ENCODE measurements at regions not wholly inside any gene's neighbourhood (a gene's known extent, or its start where the extent isn't known, plus 50 kb on each side); places are given as distances from the start of the nearest gene placed in this dataset.

- H3K4me3 Mint-ChIP-seq (ENCODE audit: unreplicated experiment), result no peak overlapping the region
- no peak for DNase-seq
- POLR2A ChIA-PET, result no interaction called here
- H3K9me3 ChIP-seq, result no peaks in the 10 kb centered on the region
- no peaks in the 10 kb centered on the region for H3K36me3 Mint-ChIP-seq (ENCODE audit: insufficient read depth, unreplicated experiment)
- no peaks in the 10 kb centered on the region for H3K27me3 Mint-ChIP-seq (ENCODE audit: insufficient read depth, unreplicated experiment)
- H3K4me1 Mint-ChIP-seq (ENCODE audit: low read depth, unreplicated experiment), result no peaks in the 10 kb centered on the region
- H3K9me3 Mint-ChIP-seq (ENCODE audit: unreplicated experiment), result no peaks in the 10 kb centered on the region
- no peak overlapping the region for H3K27ac Mint-ChIP-seq (ENCODE audit: unreplicated experiment)
- CTCF ChIA-PET, result interaction anchor here (0.7 kb wide), 1 partner anchor 43 kb away, joined by 3 read pairs; no protein-coding TSS in a partner anchor
- no peaks in the 10 kb centered on the region for H3K27me3 ChIP-seq (replicated peaks; ENCODE audit: control insufficient read depth, insufficient read depth, low read length)
- H3K4me3 ChIP-seq (ENCODE audit: low read depth, low read length), result no peak overlapping the region
- no peaks in the 10 kb centered on the region for H3K36me3 ChIP-seq (ENCODE audit: control insufficient read depth, insufficient read depth, low read length)
- TF ChIP-seq, protein P1, sequence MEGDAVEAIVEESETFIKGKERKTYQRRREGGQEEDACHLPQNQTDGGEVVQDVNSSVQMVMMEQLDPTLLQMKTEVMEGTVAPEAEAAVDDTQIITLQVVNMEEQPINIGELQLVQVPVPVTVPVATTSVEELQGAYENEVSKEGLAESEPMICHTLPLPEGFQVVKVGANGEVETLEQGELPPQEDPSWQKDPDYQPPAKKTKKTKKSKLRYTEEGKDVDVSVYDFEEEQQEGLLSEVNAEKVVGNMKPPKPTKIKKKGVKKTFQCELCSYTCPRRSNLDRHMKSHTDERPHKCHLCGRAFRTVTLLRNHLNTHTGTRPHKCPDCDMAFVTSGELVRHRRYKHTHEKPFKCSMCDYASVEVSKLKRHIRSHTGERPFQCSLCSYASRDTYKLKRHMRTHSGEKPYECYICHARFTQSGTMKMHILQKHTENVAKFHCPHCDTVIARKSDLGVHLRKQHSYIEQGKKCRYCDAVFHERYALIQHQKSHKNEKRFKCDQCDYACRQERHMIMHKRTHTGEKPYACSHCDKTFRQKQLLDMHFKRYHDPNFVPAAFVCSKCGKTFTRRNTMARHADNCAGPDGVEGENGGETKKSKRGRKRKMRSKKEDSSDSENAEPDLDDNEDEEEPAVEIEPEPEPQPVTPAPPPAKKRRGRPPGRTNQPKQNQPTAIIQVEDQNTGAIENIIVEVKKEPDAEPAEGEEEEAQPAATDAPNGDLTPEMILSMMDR (IDR thresholded peaks at IDR 0.05; ENCODE audit: insufficient read depth in 1 of 2, low read depth in 1 of 2, low read length in 1 of 2, severe bottlenecking in 1 of 2, unreplicated experiment in 1 of 2), result no peak
- intact Hi-C loops (cut with micrococcal nuclease; ENCODE audit: unreplicated experiment), result no loop called here
- no TSS peak for BruUV-seq (replicated peaks)
- H3K4me1 ChIP-seq, result no peaks in the 10 kb centered on the region
Measured at GRCh38 chr12:89211456-89211855, 140.8 kb downstream of the DUSP6 start.

GRCh38 chr12:89210277-89210676 is 142.0 kb downstream of the DUSP6 start:
- peaks cover 7% of the 10 kb centered on the region for H3K4me1 Mint-ChIP-seq (ENCODE audit: low read depth, unreplicated experiment)
- H3K36me3 ChIP-seq (ENCODE audit: control insufficient read depth, insufficient read depth, low read length), result no peaks in the 10 kb centered on the region
- DNase-seq, result no peak
- BruUV-seq (replicated peaks), result no TSS peak
- no peaks in the 10 kb centered on the region for H3K9me3 ChIP-seq
- H3K27me3 Mint-ChIP-seq (ENCODE audit: insufficient read depth, unreplicated experiment), result no peaks in the 10 kb centered on the region
- TF ChIP-seq, protein P1 (IDR thresholded peaks at IDR 0.05; ENCODE audit: insufficient read depth in 1 of 2, low read depth in 1 of 2, low read length in 1 of 2, severe bottlenecking in 1 of 2, unreplicated experiment in 1 of 2), result no peak
- no peak overlapping the region for H3K4me3 Mint-ChIP-seq (ENCODE audit: unreplicated experiment)
- POLR2A ChIA-PET, result no interaction called here
- H3K27ac Mint-ChIP-seq (ENCODE audit: unreplicated experiment), result no peak overlapping the region
- no peaks in the 10 kb centered on the region for H3K36me3 Mint-ChIP-seq (ENCODE audit: insufficient read depth, unreplicated experiment)
- no peaks in the 10 kb centered on the region for H3K27me3 ChIP-seq (replicated peaks; ENCODE audit: control insufficient read depth, insufficient read depth, low read length)
- H3K4me3 ChIP-seq (ENCODE audit: low read depth, low read length), result no peak overlapping the region
- H3K4me1 ChIP-seq, result no peaks in the 10 kb centered on the region; the same call in 1 of the 2 replicates
- intact Hi-C loops (cut with micrococcal nuclease; ENCODE audit: unreplicated experiment), result no loop called here
- CTCF ChIA-PET, result no interaction called here
- no peaks in the 10 kb centered on the region for H3K9me3 Mint-ChIP-seq (ENCODE audit: unreplicated experiment)

DNA sequence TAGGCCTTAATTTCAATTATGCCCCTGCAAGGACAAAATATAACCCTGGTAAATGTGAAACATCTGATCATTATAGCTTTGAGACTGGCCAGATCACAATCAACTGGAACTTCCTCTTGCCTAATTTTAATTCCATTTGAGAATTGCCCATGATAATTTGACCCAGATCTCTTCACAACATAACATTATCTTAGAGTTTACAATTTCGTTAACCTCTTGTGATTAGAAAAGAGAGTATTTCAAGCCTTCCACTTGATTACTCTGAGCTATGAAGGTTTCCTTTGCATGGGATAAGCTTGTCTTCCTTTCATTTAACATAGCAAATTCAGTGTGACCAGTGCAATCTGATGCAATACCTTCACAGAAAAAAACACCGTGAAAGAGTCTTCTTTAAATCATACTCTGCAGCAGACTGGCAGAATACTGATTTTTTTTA is 143.6 kb downstream of the DUSP6 start:
- intact Hi-C loops (cut with micrococcal nuclease; ENCODE audit: unreplicated experiment), result no loop called here
- CTCF ChIA-PET, result no interaction called here
- DNase-seq, result no peak

More for the DNA sequence above, 143.6 kb downstream of the DUSP6 start:
- POLR2A ChIA-PET, result no interaction called here
- peak overlapping the region; percentile 58 for H3K27ac Mint-ChIP-seq (ENCODE audit: unreplicated experiment)
- H3K9me3 Mint-ChIP-seq (ENCODE audit: unreplicated experiment), result no peaks in the 10 kb centered on the region
- H3K27me3 Mint-ChIP-seq (ENCODE audit: insufficient read depth, unreplicated experiment), result no peaks in the 10 kb centered on the region
- no peaks in the 10 kb centered on the region for H3K27me3 ChIP-seq (replicated peaks; ENCODE audit: control insufficient read depth, insufficient read depth, low read length)
- TF ChIP-seq, protein P1 (IDR thresholded peaks at IDR 0.05; ENCODE audit: insufficient read depth in 1 of 2, low read depth in 1 of 2, low read length in 1 of 2, severe bottlenecking in 1 of 2, unreplicated experiment in 1 of 2), result no peak
- no peak overlapping the region for H3K4me3 ChIP-seq (ENCODE audit: low read depth, low read length)
- H3K36me3 Mint-ChIP-seq (ENCODE audit: insufficient read depth, unreplicated experiment), result no peaks in the 10 kb centered on the region
- H3K36me3 ChIP-seq (ENCODE audit: control insufficient read depth, insufficient read depth, low read length), result no peaks in the 10 kb centered on the region
- no peaks in the 10 kb centered on the region for H3K9me3 ChIP-seq
- H3K4me3 Mint-ChIP-seq (ENCODE audit: unreplicated experiment), result no peak overlapping the region
- BruUV-seq (replicated peaks), result no TSS peak
- H3K4me1 ChIP-seq, result no peaks in the 10 kb centered on the region; the same call in 1 of the 2 replicates
- H3K4me1 Mint-ChIP-seq (ENCODE audit: low read depth, unreplicated experiment), result peaks cover 7% of the 10 kb centered on the region

Data from Caco-2 (cell line).